Activated CD4-positive, alpha-beta T cell treated with anti-CD3 and anti-CD28 coated beads, Interleukin-2, amount 50 U/mL, for 4 hours (primary cell): ENCODE measurements at regions not wholly inside any gene's neighbourhood (a gene's known extent, or its start where the extent isn't known, plus 50 kb on each side); places are given as distances from the start of the nearest gene placed in this dataset.
"Not testable (repeated sequence)": the region's sequence is repeated elsewhere in the genome, so short reads cannot be mapped to it uniquely, and the experiment has no call there.

Experiments
- DNase-seq, 2 experiments: peaks; one replicate each; pipeline ENCODE4 v3.0.0-alpha.2; 2020

GRCh38 chr7:35910621-35911020 lies 109.8 kb downstream of the SEPTIN7 start:
- DNase-seq: not testable (repeated sequence)

- not testable (repeated sequence) for DNase-seq
Observed at GRCh38 chr7:35913350-35913749, 112.5 kb downstream of the SEPTIN7 start.

- not testable (repeated sequence) for DNase-seq
Observed at GRCh38 chr7:35914214-35914613, 113.4 kb downstream of the SEPTIN7 start.

GRCh38 chr7:35915247-35915955 lies 114.5 kb downstream of the SEPTIN7 start:
- DNase-seq: not testable (repeated sequence)

GRCh38 chr7:35918217-35918616 lies 117.4 kb downstream of the SEPTIN7 start:
- DNase-seq: not testable (repeated sequence)

GRCh38 chr7:35919607-35920006 lies 118.8 kb downstream of the SEPTIN7 start:
- DNase-seq: not testable (repeated sequence)

- not testable (repeated sequence) for DNase-seq
Observed at GRCh38 chr7:35921338-35921737, 120.5 kb downstream of the SEPTIN7 start.

GRCh38 chr7:35924668-35925067 lies 123.8 kb downstream of the SEPTIN7 start:
- DNase-seq: not testable (repeated sequence)

GRCh38 chr7:35926966-35927365 lies 126.1 kb downstream of the SEPTIN7 start:
- DNase-seq: not testable (repeated sequence)

GRCh38 chr7:35931134-35931533 lies 130.3 kb downstream of the SEPTIN7 start:
- not testable (repeated sequence) for DNase-seq

- not testable (repeated sequence) for DNase-seq
Observed at GRCh38 chr7:35931551-35931950, 130.7 kb downstream of the SEPTIN7 start.

- DNase-seq: not testable (repeated sequence)
Observed at GRCh38 chr7:35940695-35941094, 139.8 kb downstream of the SEPTIN7 start.

- DNase-seq: not testable (repeated sequence)
Observed at GRCh38 chr7:35945621-35946020, 144.8 kb downstream of the SEPTIN7 start.

- DNase-seq: not testable (repeated sequence)
Observed at GRCh38 chr7:35955735-35956134, 154.9 kb downstream of the SEPTIN7 start.

- not testable (repeated sequence) for DNase-seq
Observed at GRCh38 chr7:35956988-35957387, 156.1 kb downstream of the SEPTIN7 start.

GRCh38 chr7:35961260-35961659 lies 160.4 kb downstream of the SEPTIN7 start:
- DNase-seq: not testable (repeated sequence)

GRCh38 chr7:35962607-35963006 lies 161.8 kb downstream of the SEPTIN7 start:
- not testable (repeated sequence) for DNase-seq

- no peak for DNase-seq
Observed at GRCh38 chr7:35967366-35968139, 166.7 kb downstream of the SEPTIN7 start.

- no peak for DNase-seq
Observed at GRCh38 chr7:35968140-35968940, 167.5 kb downstream of the SEPTIN7 start.

GRCh38 chr7:35969066-35969465 lies 168.2 kb downstream of the SEPTIN7 start:
- no peak for DNase-seq

- DNase-seq: no peak
Observed at GRCh38 chr7:35970458-35970857, 169.6 kb downstream of the SEPTIN7 start.

GRCh38 chr7:35971133-35971891 lies 170.5 kb downstream of the SEPTIN7 start:
- DNase-seq: no peak
